Caco-2 (cell line): ENCODE measurements at regions not wholly inside any gene's neighbourhood (a gene's known extent, or its start where the extent isn't known, plus 50 kb on each side); places are given as distances from the start of the nearest gene placed in this dataset.

Source experiments
- BruUV-seq: library from RNA; stranded (reverse); fragments of 400-500 nt; replicated peaks from 2 replicates; lab custom pipeline; 2021; lab: Mats Ljungman, UMichigan
- CTCF ChIA-PET: fragments of 300-600 bp; sonication (Branson Sonifier 250); formaldehyde crosslinking; loops from one replicate; lab custom pipeline; 2022; ENCODE audit warnings: antibody characterized with exemption; lab: Charles Lee
- POLR2A ChIA-PET: fragments of 300-600 bp; sonication (Branson Sonifier 250); formaldehyde crosslinking; loops from one replicate; lab custom pipeline; 2022; ENCODE audit warnings: antibody characterized with exemption; lab: Charles Lee
- DNase-seq, 2 experiments: peaks; one replicate each; pipeline versions ENCODE4 v3.0.0 to v3.0.0-alpha.2; 2020 to 2022
- H3K27me3 ChIP-seq: replicated peaks from 2 replicates; pipeline ENCODE4 v1.6.0; 2011; ENCODE audit warnings: low read length; ENCODE audit not compliant: control insufficient read depth, insufficient read depth
- H3K36me3 ChIP-seq: 2 replicates; pipeline ENCODE4 v1.5.1; 2011; ENCODE audit warnings: low read length; ENCODE audit not compliant: control insufficient read depth, insufficient read depth
- H3K4me1 ChIP-seq: fragments of 250-450 bp; sonication (Bioruptor Pico); 2 replicates; pipeline ENCODE4 v1.5.1; 2020; ENCODE audit warnings: mild to moderate bottlenecking
- H3K4me3 ChIP-seq: 2 replicates; pipeline ENCODE4 v1.5.1; 2011; ENCODE audit warnings: low read depth, mild to moderate bottlenecking, control low read depth, low read length
- H3K9me3 ChIP-seq: fragments of 250-450 bp; sonication (Bioruptor Pico); 2 replicates; pipeline ENCODE4 v1.5.1; 2020; ENCODE audit warnings: mild to moderate bottlenecking, moderate library complexity
- H3K27ac Mint-ChIP-seq: one replicate; pipeline ENCODE4 v1.8.0; 2022; ENCODE audit warnings: mixed read lengths; ENCODE audit not compliant: unreplicated experiment
- H3K27me3 Mint-ChIP-seq: one replicate; pipeline ENCODE4 v1.8.0; 2022; ENCODE audit warnings: mixed read lengths; ENCODE audit not compliant: insufficient read depth, unreplicated experiment
- H3K36me3 Mint-ChIP-seq: one replicate; pipeline ENCODE4 v1.8.0; 2022; ENCODE audit warnings: mild to moderate bottlenecking, mixed read lengths; ENCODE audit not compliant: insufficient read depth, unreplicated experiment
- H3K4me1 Mint-ChIP-seq: one replicate; pipeline ENCODE4 v1.8.0; 2022; ENCODE audit warnings: low read depth, mixed read lengths; ENCODE audit not compliant: unreplicated experiment
- H3K4me3 Mint-ChIP-seq: one replicate; pipeline ENCODE4 v1.8.0; 2022; ENCODE audit warnings: mild to moderate bottlenecking, moderate library complexity, mixed read lengths; ENCODE audit not compliant: unreplicated experiment
- H3K9me3 Mint-ChIP-seq: one replicate; pipeline ENCODE4 v1.8.0; 2022; ENCODE audit warnings: mixed read lengths; ENCODE audit not compliant: unreplicated experiment
- CTCF ChIP-seq, 2 experiments: fragments of 200-600 bp in 1 of 2; IDR thresholded peaks; 1 replicate in 1 of 2; 2 replicates in 1 of 2; pipeline versions ENCODE4 v1.5.1 to v1.8.0; 2011 to 2022; ENCODE audit warnings: antibody characterized with exemption in 1 of 2, control low read depth in 1 of 2, inconsistent platforms in 1 of 2, low read depth in 1 of 2, low read length in 1 of 2, mild to moderate bottlenecking in 1 of 2, moderate library complexity in 1 of 2; ENCODE audit not compliant: insufficient read depth in 1 of 2, severe bottlenecking in 1 of 2, unreplicated experiment in 1 of 2
- intact Hi-C: fragments of 100-400 bp; cut with micrococcal nuclease; formaldehyde crosslinking; loops from one replicate; pipeline ENCODE4 v1.10.0; 2022; ENCODE audit not compliant: unreplicated experiment

- no TSS peak for BruUV-seq
- Mint-ChIP-seq H3K4me1 (peaks cover 7% of the 10 kb centered on the region), H3K9me3 (no peaks in the 10 kb centered on the region), H3K27ac (no peak overlapping the region), H3K36me3 (no peaks in the 10 kb centered on the region), H3K4me3 (no peak overlapping the region), H3K27me3 (peaks cover 9% of the 10 kb centered on the region)
- no peaks in the 10 kb centered on the region for H3K36me3 ChIP-seq
- no peak overlapping the region for H3K4me3 ChIP-seq
- no peaks in the 10 kb centered on the region; the same call in 1 of the 2 replicates for H3K27me3 ChIP-seq
- H3K4me1 ChIP-seq: peaks cover 8% of the 10 kb centered on the region
- no peaks in the 10 kb centered on the region for H3K9me3 ChIP-seq
- no peak for TF ChIP-seq CTCF (IDR thresholded peaks at IDR 0.05; ENCODE audit: insufficient read depth in 1 of 2, low read depth in 1 of 2, low read length in 1 of 2, severe bottlenecking in 1 of 2, unreplicated experiment in 1 of 2)
- intact Hi-C loops: no loop called here
- no peak for DNase-seq
- ChIA-PET POLR2A (no interaction called here), CTCF (no interaction called here)
Observed at GRCh38 chr10:20620981-20621380, 276.1 kb downstream of the NEBL start.

- CTCF ChIA-PET: no interaction called here
- POLR2A ChIA-PET: no interaction called here
- H3K36me3 Mint-ChIP-seq: no peaks in the 10 kb centered on the region
- Histone ChIP-seq H3K27me3 (no peaks in the 10 kb centered on the region; the same call in 1 of the 2 replicates), H3K36me3 (no peaks in the 10 kb centered on the region), H3K9me3 (no peaks in the 10 kb centered on the region), H3K4me1 (peaks cover 8% of the 10 kb centered on the region), H3K4me3 (no peak overlapping the region)
- no peak overlapping the region for H3K27ac Mint-ChIP-seq
- no peak overlapping the region for H3K4me3 Mint-ChIP-seq
- no peak for DNase-seq
- H3K27me3 Mint-ChIP-seq: peaks cover 12% of the 10 kb centered on the region
- intact Hi-C loops: no loop called here
- TF ChIP-seq CTCF (IDR thresholded peaks at IDR 0.05; ENCODE audit: insufficient read depth in 1 of 2, low read depth in 1 of 2, low read length in 1 of 2, severe bottlenecking in 1 of 2, unreplicated experiment in 1 of 2): no peak
- no TSS peak for BruUV-seq
- peaks cover 8% of the 10 kb centered on the region for H3K4me1 Mint-ChIP-seq
- H3K9me3 Mint-ChIP-seq: no peaks in the 10 kb centered on the region
Observed at GRCh38 chr10:20618011-20618547, 279.0 kb downstream of the NEBL start.

DNA sequence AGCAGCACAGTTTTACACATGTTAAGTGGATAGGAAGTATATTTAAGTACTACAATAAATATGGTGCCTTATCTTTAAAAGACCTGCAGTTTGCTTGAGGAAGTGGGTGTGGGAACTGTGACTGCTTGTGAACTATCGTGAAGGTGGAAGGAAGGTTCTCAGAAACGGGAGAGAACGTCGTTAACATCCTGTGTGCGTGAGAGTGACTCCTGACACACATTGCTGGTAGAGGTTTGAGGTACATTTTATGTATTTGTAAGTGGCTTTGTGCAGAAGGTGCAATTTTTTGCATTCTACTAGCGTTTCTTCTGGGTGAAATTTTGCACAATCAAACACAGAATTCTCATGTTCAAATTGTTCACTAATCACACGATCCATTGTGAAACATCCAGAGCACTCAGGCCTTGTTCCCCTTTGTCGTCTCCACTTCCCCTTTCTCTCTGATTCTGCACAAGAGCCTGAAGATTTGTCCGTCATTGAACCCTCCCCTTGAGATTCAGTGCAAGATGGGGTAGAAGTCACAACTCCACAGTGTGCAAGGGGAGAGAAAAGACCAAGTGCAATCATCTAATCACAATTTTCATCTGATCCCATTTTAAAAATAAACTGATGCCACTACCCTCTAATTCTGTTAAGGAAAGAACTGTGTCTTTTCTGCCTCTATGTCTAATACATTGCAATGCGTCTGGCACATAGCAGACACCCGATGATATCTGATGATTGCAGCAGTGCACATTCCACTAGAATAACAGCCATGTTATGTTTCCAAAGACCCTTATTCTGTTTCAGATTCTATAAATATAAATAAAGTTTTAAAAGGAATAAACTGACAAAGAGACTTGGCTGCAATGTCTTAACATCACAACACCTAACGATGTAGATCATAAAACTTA, 279.9 kb downstream of the NEBL start:
- no peaks in the 10 kb centered on the region for H3K36me3 Mint-ChIP-seq
- H3K9me3 Mint-ChIP-seq: no peaks in the 10 kb centered on the region

More for the DNA sequence above, 279.9 kb downstream of the NEBL start:
- Histone ChIP-seq H3K36me3 (no peaks in the 10 kb centered on the region), H3K4me1 (no peaks in the 10 kb centered on the region), H3K27me3 (no peaks in the 10 kb centered on the region; the same call in 1 of the 2 replicates), H3K4me3 (no peak overlapping the region), H3K9me3 (no peaks in the 10 kb centered on the region)
- Mint-ChIP-seq H3K27ac (no peak overlapping the region), H3K27me3 (peaks cover 12% of the 10 kb centered on the region), H3K4me1 (peaks cover 7% of the 10 kb centered on the region), H3K4me3 (no peak overlapping the region)
- no TSS peak for BruUV-seq
- no peak for TF ChIP-seq CTCF (IDR thresholded peaks at IDR 0.05; ENCODE audit: insufficient read depth in 1 of 2, low read depth in 1 of 2, low read length in 1 of 2, severe bottlenecking in 1 of 2, unreplicated experiment in 1 of 2)
- CTCF ChIA-PET: no interaction called here
- no peak for DNase-seq
- intact Hi-C loops: no loop called here
- POLR2A ChIA-PET: no interaction called here
